CD4-positive, alpha-beta T cell treated with Interleukin-21 for 1 hour (primary cell): ENCODE measurements at regions not wholly inside any gene's neighbourhood (a gene's known extent, or its start where the extent isn't known, plus 50 kb on each side); places are given as distances from the start of the nearest gene placed in this dataset.
"Not testable (repeated sequence)": the region's sequence is repeated elsewhere in the genome, so short reads cannot be mapped to it uniquely, and the experiment has no call there.

Experiments
- DNase-seq: peaks from one replicate; pipeline ENCODE4 v3.0.0-alpha.2; 2020

- no peak for DNase-seq
Measured at GRCh38 chr2:194591192-194591591, 1065.8 kb upstream of the SLC39A10 start.

- DNase-seq, result no peak
Measured at GRCh38 chr2:194587739-194588270, 1069.2 kb upstream of the SLC39A10 start.

- DNase-seq, result no peak
Measured at GRCh38 chr2:194567661-194568017, 1089.4 kb upstream of the SLC39A10 start.

GRCh38 chr2:194566907-194567660 lies 1089.9 kb upstream of the SLC39A10 start:
- DNase-seq, result no peak

- DNase-seq, result no peak
Measured at GRCh38 chr2:194564422-194564821, 1092.6 kb upstream of the SLC39A10 start.

GRCh38 chr2:194562329-194562728 lies 1094.7 kb upstream of the SLC39A10 start:
- no peak for DNase-seq

- no peak for DNase-seq
Measured at GRCh38 chr2:194559964-194560363, 1097.1 kb upstream of the SLC39A10 start.

- no peak for DNase-seq
Measured at GRCh38 chr2:194559523-194559922, 1097.5 kb upstream of the SLC39A10 start.

- DNase-seq, result no peak
Measured at GRCh38 chr2:194557993-194558392, 1099.0 kb upstream of the SLC39A10 start.

- DNase-seq, result no peak
Measured at GRCh38 chr2:194556629-194557028, 1100.4 kb upstream of the SLC39A10 start.

GRCh38 chr2:194553980-194554379 lies 1103.0 kb upstream of the SLC39A10 start:
- no peak for DNase-seq

GRCh38 chr2:194550702-194551101 lies 1106.3 kb upstream of the SLC39A10 start:
- no peak for DNase-seq

GRCh38 chr2:194549387-194549786 lies 1107.6 kb upstream of the SLC39A10 start:
- no peak for DNase-seq

- DNase-seq, result no peak
Measured at GRCh38 chr2:194545978-194546377, 1111.0 kb upstream of the SLC39A10 start.

- no peak for DNase-seq
Measured at GRCh38 chr2:194539425-194539824, 1117.6 kb upstream of the SLC39A10 start.

- DNase-seq, result no peak
Measured at GRCh38 chr2:194526121-194526520, 1130.9 kb upstream of the SLC39A10 start.

GRCh38 chr2:194514281-194514680 lies 1142.7 kb upstream of the SLC39A10 start:
- no peak for DNase-seq

GRCh38 chr2:194511070-194511469 lies 1146.0 kb upstream of the SLC39A10 start:
- not testable (repeated sequence) for DNase-seq

- DNase-seq, result not testable (repeated sequence)
Measured at GRCh38 chr2:194504876-194505275, 1152.2 kb upstream of the SLC39A10 start.

GRCh38 chr2:194495046-194495445 lies 1162.0 kb upstream of the SLC39A10 start:
- no peak for DNase-seq

GRCh38 chr2:194494401-194494800 lies 1162.6 kb upstream of the SLC39A10 start:
- DNase-seq, result no peak

GRCh38 chr2:194491409-194492115 lies 1165.5 kb upstream of the SLC39A10 start:
- DNase-seq, result no peak

- no peak for DNase-seq
Measured at GRCh38 chr2:194486326-194486725, 1170.7 kb upstream of the SLC39A10 start.

GRCh38 chr2:194483041-194483440 lies 1174.0 kb upstream of the SLC39A10 start:
- DNase-seq, result no peak
